NCI-H2107 treated with DMSO at 0.1 percent for 48 hours (cell line): ENCODE measurements at regions not wholly inside any gene's neighbourhood (a gene's known extent, or its start where the extent isn't known, plus 50 kb on each side); places are given as distances from the start of the nearest gene placed in this dataset.

Source experiments
- DNase-seq: peaks from one replicate; lab custom pipeline; 2025; ENCODE audit not compliant: unreplicated experiment; lab: John Stamatoyannopoulos, UW

DNA sequence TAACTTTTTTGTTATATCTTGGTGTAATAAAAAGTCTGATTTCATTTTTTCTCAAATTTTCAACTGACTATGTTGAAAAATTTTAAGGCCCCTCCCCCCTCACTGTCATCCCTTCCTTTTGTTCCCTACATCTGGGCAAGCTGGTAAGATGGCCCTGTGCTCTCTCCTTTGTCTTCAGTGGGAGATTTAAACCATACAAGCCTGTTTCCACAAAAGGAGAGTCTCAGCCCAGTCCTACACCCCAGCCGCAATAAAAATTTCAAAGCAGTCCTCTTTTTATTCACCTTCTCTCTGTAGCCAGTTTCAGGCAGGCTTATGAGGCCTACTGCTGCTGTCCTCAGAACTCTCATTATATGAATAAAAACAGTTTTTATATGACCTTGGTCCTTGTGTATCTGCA is 630.5 kb downstream of the CBLN2 start:
- no peak for DNase-seq

DNA sequence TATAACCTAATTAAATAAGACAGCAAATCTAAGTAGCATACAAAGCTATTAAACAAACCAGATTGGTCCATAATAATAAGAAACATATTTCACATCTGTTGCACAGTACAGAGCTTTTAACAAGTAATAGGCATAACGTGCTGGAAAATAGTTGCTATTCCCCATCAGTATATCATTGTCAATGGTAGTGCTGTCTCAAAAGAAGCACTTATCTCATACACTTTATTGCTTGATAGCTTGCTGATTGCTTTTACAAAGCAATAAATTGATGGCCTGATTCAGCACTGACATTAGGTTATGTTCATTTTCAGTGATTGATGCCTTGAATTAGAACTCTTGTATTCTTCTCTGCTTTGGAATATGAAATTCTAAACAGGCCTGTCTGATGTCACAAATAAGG is 641.7 kb downstream of the CBLN2 start:
- no peak for DNase-seq

DNA sequence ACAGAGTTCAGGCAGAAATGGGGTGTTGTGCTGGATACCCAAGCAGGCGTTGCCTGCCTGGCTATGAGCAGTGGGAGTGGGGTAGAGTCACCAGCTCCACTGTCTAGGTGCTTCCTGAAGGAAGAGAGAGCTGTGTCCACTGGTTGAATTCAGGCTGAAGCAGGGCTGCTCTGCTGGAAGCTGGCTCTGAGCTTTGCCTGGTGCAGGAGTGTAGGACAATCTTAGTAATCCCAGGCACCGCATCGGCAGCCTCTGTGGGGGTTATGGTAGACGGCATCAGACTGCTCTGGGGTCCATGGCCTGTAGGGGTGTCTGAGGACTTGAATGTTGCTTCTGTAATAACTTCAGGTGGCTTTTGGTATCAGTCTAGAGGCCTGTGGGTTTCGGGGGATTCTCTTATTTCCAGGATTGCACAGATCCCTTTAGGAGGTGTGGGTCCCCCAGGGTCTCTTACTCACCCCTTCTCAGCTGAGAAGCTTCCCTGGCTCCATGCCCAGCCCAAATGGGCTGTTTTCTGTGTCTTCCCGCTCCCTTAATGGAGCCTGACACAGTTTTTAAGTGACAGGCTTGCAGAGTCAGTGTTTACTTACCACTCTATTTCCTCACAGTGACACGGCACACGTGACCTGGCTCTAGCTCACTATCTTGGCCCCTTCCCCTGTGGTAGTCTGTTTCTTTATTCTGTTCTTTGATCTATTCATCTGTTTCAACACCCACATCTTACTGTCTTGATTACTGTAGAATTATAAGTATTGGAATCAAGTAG is 644.3 kb downstream of the CBLN2 start:
- peak; percentile 60 for DNase-seq

DNA sequence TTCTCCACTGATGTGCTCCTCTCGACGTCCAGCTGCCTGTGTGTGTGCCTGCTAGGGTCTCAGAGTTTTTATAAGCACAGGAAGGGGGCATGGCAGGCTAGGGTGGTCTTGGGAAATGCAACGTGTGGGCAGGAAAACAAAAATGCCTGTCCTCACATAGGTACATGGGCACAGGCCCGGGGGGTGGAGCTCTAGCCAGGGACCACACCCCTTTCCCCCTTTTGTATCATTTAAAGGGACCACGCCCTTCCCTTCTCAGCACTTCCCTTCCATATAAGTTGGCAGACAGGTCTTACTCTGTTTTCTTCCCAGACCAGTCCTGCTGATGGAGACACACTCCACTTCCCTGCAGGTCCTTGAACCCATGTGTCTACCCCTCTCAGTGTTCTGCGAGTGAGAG is 645.0 kb downstream of the CBLN2 start:
- DNase-seq: no peak

DNA sequence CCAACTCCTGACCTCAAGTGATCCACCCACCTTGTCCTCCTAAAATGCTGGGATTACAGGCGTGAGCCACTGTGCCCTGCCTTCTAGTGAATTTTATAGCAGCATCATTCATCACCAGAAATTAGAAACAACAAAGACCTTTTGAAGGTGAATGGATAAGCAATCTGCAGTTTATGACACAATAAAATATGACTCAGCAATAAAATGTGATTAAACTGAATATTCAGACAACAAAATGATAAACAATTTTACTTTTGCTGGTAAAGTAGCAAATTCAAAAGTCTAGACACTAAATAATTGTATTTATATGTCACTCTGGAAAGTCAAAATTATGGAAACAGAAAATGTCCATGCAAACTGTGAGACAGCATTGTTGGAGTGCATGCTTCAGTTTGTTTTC is 656.6 kb downstream of the CBLN2 start:
- DNase-seq: no peak

DNA sequence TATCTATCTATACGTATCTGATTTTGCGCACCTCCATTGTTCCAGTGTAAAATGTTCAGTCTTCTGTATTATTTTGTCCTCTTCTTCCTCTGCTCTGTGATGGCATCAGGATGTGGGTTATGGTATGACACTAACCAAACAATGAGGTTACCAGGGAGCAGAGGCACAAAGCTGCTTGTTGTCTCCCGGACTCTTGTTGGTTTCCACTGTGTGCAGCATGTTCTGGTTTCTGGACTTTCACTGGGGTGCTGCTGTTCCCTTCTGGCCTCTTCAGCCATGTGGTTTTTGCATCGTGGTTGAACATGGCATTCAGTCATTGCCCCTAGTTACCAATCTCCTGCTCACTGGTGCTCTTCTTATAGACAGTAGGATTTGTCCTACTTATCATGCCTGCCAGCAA is 665.9 kb downstream of the CBLN2 start:
- no peak for DNase-seq

DNA sequence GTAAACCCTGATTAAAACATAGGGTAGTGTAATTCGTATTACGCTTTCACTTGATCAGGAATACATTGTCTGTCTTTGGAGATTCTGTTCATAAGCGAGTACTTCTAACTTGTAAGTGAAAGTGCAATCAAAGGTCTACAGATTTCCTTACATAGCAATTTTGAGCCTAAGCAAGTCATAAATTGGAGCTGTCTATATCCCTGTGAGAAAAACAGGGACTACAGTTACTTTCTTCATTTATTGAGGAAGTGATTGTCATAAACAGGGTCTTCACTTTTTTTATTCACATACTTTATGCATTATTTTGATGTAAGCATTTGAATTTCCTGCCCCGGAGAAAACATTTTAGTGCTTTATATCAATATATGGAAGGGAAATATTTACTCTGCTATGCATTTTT is 670.4 kb downstream of the CBLN2 start:
- no peak for DNase-seq

DNA sequence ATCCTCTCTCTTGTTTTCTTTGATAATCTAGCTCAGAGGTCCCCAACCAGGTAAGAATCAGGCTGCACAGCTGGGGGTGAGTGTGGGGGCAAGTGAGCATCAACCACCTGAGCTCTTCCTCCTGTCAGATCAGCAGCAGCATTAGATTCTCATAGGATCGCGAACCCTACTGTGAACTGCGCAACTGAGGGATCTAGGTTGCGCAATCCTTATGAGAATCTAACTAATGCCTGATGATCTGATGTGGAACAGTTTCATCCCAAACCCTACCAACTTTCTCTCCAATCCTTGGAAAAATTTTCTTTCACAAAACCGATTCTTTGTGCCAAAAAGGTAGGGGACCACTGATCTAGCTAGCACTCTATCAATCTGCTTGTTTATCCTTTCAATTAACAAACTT is 678.3 kb downstream of the CBLN2 start:
- no peak for DNase-seq

DNA sequence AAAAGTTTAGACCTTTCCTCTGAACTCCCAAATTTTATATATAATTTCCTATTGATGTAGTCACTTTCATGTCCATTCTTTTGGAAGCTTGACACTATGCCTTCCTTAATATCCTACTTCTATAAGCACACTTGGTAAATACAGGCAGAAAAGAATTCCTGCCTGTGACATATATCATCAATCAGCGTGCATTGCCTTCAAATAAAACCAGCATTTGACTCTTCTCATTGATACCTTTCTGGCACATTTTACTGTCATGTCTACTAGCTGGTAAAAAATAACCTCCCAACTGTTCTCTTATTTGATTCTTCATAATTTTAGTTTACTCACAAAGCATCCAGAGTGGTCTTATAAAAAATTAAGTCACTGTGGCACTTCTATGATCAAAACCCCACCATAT is 693.5 kb downstream of the CBLN2 start:
- DNase-seq: no peak

DNA sequence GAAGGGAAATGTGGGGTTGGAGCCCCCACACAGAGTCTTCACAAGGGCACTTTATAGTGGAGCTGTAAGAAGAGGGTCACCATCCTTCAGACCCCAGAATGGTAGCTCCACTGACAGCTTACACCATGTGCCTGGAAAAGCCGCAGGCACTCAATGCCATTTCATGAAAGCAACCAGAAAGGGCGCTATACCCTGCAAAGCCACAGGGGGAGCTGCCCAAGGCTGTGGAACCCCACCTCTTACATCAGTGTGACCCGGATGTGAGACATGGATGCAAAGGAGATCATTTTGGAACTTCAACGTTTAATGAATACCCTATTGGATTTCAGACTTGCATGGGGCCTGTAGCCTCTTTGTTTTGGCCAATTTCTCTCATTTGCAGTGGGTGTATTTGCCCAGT is 694.7 kb downstream of the CBLN2 start:
- DNase-seq: no peak

DNA sequence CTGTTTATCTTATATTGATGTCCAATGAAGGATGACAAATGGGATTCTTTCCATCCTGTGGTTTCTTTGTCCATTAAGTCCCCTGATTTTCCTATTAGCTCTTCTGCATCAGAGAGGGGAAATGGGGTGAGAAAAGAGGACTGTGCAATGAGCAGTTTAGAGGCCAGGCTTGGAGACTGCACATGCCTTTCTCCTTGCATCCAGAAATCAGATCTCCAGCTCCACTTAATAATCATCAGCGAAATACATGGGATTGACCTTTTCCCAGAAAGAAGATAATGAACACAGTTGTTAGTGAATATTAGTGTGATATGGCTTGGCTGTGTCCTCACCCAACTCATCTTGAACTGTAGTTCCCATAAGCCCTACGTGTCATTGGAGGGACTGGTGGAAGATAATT is 697.4 kb downstream of the CBLN2 start:
- no peak for DNase-seq

DNA sequence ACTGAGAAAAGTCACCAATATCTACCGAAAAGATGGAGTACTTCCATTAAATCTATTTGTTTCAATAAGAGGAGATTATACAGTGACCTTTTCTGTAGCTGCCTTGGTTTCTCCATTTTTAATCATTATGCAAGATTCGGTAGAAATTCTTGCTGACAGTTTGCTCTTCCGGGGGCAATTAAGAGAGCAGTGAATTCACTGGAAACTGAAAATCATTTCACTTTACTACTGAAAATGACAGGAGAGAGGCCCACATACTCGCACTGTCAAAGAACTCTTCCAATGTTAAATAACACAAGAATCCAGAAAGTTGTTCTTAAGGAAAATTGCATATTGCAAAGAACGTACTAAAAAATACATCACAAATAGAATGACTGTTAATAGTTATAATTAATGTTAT is 699.3 kb downstream of the CBLN2 start:
- no peak for DNase-seq

DNA sequence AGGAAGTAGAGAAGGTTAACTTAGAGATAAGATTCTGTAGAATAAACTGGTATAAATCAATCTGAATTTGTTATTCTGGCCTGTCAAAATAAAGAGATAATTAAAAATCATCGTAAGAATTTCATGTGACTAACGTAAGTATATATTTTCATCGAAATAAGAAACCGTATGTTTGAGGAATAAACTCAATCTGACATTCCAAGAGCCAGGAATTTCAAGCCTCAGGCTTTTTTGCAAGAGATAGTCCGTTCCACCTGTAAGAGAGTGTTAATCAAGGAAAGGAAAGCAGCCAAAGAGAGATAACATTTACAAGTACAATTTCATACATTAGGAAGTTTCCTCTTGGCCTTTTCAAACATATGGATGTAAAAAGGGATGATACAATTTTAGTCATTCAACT is 701.5 kb downstream of the CBLN2 start:
- DNase-seq: no peak

DNA sequence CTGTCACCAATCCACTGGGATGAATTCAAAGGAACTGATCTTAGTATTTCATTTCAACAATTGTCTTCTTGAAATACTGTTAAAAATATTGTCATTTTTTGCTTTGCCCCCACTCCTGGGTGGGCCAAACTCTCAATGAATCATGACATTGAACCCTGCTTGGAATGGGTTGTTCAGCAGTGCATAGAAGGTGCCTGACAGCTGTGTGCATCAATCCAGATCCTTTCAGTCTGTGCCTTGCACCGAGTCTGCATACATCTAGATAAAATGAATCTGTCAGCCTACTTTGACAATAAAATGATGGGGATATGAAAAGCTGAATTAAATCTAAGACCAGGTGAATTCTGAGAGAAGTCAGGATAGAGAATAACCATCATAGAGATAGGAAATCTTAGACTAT is 706.6 kb downstream of the CBLN2 start:
- no peak for DNase-seq

DNA sequence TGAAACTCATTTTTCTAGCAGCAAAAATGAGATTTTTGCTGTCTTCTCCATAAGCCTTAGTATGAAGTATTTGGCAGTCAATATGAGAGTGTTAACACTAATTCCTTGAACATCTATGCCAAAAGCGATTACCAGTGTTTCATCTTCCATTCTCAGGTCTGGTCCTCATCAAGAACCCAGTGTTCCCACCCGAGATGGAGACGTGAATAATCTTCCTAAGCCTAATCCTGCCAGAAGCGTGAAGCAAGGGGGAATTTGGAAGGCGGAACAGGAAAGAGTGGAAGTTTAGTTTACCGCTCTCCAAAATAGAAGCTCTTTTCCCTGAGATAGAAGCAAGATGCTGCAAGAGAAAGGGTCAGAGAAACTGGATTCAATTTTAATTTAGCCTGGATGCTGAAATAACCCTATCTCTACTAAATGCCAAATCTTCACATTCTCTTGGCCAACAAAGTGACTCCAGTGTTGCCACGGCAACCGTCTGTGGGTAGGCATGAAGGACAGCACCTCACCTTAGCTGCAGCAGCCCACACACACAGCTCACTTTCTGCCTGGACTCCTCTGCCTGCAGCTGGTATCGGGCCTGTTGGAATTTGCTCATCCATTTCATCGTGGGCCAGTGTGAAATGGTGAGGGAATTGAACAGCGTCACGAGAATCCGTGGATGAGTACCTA is 711.1 kb downstream of the CBLN2 start:
- DNase-seq: no peak

DNA sequence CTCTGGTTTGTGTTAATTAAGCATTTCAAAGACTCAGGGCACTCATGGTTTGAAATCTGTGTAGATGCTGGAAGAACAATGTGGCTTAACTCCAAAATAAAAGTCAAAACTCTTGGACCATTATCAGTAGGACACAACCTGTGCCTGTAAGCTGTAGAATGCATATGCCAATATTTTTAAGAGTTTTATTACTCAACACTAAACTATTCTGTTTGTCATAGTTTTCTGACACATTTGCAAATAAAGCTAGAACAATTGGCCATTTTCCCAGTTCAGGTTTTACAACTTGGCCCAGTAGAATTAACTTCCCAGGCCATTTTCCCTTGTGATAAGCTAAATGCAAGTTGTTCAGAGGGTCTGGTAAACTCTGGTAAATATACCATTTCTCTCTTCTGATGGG is 713.1 kb downstream of the CBLN2 start:
- no peak for DNase-seq

DNA sequence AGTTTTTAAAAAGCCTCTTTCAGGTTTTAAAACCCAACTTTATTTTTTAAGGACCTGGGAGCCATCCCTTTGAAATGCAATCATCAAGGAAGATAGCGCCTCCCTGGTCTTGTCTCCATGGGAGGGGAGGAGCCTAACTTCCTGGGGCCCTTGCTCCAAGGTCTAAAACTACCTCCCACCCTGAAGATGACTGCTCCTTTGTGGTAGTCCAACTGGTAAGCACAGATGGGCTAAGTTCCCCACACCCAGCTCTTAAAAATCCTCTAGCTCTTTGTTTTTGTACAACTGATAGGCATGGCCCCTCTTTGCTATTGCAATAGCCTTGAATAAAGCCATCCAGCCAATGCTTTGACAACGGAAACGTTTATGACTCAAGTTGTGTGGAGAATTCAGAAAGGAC is 716.8 kb downstream of the CBLN2 start:
- DNase-seq: no peak

DNA sequence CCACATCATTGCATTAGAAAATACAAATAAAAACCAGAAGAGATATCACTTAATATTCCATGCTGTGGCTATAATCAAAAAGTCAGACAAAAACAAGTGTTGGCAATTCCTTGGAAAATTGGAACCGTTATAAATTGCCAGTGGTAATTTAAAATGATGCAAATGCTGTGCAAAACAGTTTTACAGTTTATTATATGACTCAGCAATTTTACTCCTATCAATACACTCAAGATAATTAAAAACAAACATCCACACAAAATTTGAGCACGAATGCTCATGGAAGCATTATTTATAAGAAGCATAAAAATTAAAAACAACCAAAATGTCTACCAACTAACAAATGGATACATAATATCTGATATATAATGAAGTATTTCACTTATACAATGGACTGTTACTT is 728.8 kb downstream of the CBLN2 start:
- no peak for DNase-seq

DNA sequence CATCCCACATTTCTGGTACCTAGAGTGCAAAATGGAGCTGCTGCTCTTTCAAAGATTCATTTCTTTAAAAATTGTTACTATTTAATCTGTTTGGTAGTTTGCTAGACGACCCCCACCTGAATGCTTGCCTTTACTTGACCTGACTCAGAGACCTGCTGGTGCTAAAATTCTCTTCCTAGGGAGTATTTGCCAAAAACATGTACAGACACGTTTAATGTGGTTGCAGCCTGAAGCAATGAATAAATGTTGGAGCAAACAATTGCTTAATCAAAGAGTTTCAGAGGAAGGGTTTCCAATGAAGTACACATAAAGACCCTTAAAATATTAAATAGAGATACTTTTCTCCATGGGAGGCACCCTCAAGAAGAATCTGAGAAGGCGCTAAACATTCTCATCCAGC is 734.4 kb downstream of the CBLN2 start:
- DNase-seq: no peak

DNA sequence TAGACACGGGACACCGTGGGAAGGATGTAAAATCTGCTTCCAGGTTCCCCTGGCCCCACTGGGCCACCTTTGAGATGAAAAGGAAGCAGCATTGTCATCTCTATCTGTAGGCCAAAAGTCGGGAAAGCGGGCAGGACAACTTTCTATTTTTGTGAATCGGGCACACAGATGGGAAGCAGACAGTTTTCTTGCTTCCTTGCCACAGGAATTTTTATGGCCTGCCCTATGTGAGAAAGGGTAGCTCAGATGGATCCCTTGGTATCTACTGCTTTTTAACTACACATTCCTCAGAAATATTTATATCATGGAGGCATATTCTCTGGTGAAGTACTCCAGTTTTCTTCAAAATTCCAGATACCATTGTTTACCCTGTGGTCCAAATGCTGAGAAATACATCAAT is 735.5 kb downstream of the CBLN2 start:
- DNase-seq: no peak

DNA sequence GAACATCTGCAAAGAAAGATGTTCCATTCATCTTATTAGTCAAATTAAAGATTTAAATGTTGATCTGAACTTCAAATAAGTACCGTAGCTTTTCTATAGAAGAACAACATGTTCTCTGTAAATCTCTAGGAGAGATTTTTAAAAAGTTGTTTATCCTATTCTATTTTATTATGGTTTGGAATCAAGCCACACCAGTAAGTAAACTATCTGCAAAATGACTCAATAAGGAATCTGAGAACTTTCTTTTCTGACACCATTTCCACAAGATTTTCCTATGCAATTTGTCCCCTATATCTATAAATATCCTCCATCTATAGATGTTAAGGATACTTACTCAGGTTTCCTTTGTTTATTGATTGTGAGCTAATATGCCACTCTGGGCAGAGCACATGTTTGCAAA is 736.6 kb downstream of the CBLN2 start:
- no peak for DNase-seq

DNA sequence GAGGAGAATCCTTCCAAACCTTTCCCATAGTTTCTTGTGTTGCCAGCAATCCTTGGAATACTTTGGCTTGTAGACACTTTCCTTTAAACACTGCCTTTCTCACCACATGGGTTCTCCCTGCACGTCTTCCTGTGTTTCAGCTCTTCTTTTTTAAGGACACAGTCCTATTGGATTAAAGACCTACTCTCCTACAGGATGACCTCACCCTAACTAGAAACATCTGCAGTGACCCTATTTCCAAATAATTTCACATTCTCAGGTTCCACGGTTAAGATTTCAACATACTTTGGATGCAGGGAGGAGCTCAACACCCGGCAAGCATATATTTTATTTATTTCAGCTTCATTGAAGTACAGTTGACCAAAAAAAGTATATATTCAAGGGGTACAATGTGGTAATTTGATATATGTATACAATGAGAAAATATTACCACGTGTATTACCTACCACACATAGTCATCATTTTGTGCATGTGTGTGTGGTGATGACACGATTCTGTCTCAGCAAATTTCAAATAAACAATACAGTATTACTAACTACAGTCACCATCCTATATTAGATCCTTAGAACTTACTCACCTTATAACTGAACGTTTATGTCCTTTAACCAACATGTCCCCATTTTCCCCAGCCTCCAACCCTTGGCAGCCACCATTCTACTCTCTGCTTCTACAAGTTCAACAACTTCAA is 745.0 kb downstream of the CBLN2 start:
- no peak for DNase-seq
